ENCODE measurements at regions not wholly inside any gene's neighbourhood (a gene's known extent, or its start where the extent isn't known, plus 50 kb on each side); places are given as distances from the start of the nearest gene placed in this dataset.
"Not testable (repeated sequence)": the region's sequence is repeated elsewhere in the genome, so short reads cannot be mapped to it uniquely, and the experiment has no call there.

GRCh38 chr1:73475316-73475870, 722.6 kb downstream of the LRRIQ3 start:
- DNase-seq (ENCODE audit: low spot score), result no peak

DNA sequence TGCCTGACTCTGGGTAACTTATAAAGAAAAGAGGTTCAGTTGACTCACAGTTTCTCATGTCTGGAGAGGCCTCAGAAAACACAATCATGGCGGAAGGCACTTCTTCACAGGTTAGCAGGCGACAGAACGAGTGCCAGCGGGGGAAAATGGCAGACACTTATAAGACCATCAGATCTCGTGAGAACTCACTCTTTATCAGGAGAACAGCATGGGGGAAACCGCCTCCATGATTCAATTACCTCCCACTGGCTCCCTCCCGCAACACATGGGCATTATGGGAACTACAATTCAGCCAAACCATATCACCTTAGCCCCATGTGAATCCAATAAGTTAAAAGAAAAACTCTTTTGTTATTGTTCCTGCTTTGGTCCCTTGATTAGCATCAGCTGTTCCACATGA, 725.2 kb downstream of the LRRIQ3 start:
- no peak for DNase-seq (ENCODE audit: low spot score)

DNA sequence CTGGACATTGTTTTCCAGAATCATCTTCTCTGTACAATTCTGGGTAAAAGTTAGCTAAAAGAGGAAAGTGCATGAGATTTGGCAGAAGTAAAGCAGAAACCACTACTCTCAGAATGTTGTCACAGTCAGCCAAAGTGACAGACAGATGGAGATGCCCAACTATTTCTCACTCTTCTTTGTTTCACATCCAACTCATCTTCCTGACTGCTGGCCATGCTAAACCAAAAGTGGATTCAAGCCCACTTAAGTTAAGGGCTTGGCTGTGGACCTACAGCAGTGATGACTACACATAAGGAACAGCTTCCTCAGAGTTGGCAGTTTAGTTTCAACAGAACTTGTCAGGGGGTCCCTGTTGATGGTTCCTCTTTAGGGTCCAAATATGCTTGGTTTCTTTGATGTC, 730.2 kb downstream of the LRRIQ3 start:
- no peak for DNase-seq (ENCODE audit: low spot score)

GRCh38 chr1:73463873-73464272, 734.1 kb downstream of the LRRIQ3 start:
- DNase-seq (ENCODE audit: low spot score), result no peak

- DNase-seq (ENCODE audit: low spot score), result no peak
These were observed 745.5 kb downstream of the LRRIQ3 start for GRCh38 chr1:73452522-73452921.

DNA sequence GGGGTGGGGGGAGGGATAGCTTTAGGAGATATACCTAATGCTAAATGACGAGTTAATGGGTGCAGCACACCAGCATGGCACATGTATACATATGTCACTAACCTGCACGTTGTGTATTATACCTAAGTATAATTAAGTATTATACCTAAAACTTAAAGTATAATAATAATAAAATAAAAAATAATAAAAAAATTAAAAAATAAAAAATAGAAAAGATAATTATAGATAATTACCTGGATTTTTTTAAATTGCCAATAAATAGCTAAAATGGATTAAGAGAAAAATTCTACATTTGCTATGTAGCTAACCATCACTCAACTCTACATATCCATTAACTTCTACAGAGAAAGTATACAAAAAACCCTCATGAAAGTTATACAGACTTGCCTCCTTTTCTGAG, 747.3 kb downstream of the LRRIQ3 start:
- DNase-seq (ENCODE audit: low spot score), result not testable (repeated sequence)

DNA sequence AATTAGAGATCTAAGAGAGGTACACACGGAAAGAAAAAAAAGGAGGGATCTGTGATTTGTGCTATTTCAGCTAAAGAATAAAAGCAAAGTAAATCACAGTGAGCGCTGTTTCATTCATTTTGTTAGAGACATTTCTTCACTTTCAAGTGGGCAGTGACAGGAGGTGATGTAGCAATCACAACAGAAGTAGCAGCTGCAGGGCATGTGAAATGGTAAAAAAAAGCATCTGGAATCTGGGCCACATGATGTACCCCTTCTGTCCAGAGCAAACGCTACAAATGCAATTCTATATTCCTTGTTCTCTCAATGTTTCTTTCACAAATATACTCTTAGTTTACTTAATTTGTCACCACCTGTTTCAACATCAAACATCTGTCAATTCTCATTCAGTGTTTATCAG, 786.5 kb downstream of the LRRIQ3 start:
- DNase-seq (ENCODE audit: low spot score), result no peak

DNA sequence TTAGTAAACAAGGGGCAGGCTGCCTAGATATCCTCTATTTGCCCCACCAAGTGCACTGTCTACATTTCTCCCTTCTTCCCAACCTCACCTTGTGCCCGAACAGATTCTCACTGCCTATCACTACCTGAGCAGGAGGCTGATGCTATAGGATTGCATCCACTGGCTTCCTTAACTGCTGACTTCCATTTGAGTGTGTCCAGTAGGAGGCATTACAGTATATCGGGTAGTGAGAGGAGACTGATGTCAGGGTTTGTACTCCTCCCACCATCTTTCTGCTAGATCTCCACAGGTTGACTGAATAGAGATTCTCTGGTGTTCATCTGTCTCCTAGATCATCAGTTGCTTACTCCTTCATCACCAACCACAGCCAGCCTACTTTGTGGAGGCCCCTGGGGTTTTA, 796.3 kb downstream of the LRRIQ3 start:
- no peak for DNase-seq (ENCODE audit: low spot score)

DNA sequence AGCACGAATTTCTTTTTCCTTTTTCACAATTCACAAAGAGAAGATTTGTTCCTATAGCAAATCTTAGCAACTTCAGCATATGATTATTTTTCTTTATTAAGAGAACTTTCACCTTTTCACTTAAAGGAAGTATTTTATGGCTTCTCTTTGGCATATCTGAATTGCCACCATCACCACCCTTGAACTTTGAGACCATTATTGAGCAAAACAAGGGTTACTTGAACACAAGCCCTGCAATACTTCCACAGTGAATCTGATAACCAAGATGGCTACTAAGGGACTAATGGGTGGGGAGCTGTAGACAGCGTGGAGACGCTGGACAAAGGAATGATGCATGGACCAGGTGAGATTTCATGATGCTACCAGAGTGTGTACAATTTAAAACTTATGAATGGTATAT, 815.0 kb downstream of the LRRIQ3 start:
- no peak for DNase-seq (ENCODE audit: low spot score)

DNA sequence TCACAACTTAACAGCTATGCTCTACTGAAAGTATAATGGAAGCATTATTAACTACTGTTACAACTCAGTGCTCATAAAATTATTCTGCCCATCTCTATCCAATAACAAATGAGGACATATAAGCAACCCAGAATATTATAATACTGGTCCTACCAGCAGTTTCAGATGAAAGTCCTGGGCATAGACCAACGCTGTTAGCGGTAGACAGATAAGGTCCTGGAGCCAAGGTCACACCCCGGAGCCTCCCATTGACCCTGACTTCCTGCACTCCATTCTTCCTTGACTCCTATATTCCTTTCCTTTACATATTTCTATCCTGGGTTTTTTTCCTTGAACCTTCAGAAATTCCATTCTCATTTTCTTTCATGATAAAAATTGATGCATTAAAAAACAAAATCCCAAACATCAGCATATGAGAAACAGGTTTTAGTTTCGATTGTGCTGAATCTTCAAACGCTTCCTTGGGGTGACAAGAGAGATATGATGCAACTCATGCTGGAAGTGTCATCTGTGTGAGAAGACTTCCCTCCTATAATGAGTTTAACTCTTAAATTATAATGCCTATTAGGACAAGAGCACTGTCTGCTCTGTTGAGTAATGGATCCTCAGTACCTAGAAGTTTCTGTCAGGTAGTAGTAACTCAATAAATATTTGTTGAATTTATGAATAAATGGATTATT, 831.1 kb downstream of the LRRIQ3 start:
- no peak for DNase-seq (ENCODE audit: low spot score)

GRCh38 chr1:73359001-73359400, 839.0 kb downstream of the LRRIQ3 start:
- DNase-seq (ENCODE audit: low spot score), result no peak

GRCh38 chr1:73356485-73356884, 841.5 kb downstream of the LRRIQ3 start:
- DNase-seq (ENCODE audit: low spot score), result no peak

DNA sequence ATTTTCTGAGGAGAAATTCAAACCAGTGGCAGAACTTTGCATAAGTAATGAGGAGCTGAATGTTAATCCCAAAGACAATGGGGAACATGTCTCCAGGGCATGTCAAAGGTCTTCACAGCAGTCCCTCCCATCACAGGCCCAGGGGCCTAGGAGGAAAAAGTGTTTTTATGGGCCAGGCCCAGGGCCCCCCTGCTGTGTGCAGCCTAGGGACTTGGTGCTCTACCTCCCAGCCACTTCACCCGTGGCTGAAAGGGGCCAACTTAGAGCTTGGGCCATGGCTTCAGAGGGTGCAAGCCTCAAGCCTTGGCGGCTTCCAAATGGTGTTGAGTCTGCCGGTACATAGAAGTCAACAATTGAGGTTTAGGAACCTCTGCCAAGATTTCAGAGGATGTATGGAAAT, 854.0 kb downstream of the LRRIQ3 start:
- DNase-seq (ENCODE audit: low spot score), result no peak

GRCh38 chr1:73333847-73334503, 864.0 kb downstream of the LRRIQ3 start:
- DNase-seq (ENCODE audit: low spot score), result no peak

GRCh38 chr1:73331726-73332125, 866.2 kb downstream of the LRRIQ3 start:
- DNase-seq (ENCODE audit: low spot score), result no peak

DNA sequence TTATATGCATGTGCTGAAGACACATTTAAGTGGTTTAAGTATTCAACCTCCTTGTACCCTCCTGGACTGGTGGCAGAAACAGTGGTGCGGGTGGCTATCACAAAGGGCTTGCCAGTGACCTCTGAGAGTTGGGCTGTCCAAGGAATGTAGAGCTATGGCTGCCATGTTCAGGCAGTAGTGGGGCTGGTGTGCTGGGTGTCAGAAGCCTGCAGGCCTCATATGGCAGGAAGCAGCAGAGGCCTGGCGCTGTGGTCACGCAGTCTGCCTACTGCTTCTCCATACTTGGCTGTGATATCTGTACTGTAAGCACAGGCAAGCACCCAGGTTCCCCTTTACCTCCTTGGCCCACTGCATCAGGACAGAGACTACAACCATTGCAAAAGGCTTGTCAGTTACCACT, 870.0 kb downstream of the LRRIQ3 start:
- DNase-seq (ENCODE audit: low spot score), result no peak

DNA sequence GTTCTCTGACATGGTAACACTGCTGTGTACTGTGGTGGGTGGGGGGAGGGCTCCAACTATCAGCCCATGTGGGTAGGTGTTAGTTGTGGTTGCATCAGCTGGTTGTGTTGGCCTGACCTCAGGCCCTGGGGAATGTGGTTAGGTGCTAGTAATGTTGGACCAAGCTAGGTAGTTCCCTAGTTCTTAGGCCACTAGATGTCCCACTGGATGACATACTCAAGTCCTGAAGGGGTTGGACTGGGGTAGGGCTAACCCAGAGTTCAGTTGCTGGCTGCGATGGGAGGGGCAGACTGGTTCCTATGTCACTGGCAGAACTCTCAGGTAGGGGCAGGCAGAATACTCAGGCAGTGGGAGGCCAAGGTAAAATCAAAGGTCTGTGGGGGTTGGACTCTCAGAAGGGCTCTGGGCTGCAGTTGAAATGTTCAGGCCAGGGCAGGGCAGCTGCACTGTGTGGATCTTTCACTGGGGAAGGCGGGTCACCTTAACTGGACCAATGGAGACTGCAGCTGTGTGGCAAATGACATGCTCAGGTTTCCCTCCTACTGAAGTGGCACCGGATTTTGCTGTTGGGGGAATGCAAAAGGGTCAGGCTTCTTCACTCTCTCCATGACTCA, 870.7 kb downstream of the LRRIQ3 start:
- no peak for DNase-seq (ENCODE audit: low spot score)

DNA sequence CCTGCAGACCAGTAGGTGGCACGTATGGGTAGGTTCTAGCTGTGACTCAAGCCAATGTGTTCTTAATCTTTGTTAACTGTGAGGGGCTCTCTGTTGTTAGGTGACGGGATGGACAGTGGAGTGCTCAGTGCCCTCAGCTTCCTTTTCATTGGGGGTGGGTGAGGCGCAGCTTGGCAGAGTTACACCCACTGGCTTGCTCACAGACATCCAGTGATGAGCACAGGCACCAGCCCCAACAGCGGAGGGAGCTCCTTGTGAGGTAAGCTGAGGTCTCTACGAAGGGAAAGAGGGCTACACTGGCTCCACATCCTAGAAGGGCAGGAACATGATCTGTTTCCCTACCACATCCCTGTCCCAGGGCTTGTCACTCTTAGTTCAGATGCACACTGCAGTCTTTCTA, 871.3 kb downstream of the LRRIQ3 start:
- DNase-seq (ENCODE audit: low spot score), result no peak

DNA sequence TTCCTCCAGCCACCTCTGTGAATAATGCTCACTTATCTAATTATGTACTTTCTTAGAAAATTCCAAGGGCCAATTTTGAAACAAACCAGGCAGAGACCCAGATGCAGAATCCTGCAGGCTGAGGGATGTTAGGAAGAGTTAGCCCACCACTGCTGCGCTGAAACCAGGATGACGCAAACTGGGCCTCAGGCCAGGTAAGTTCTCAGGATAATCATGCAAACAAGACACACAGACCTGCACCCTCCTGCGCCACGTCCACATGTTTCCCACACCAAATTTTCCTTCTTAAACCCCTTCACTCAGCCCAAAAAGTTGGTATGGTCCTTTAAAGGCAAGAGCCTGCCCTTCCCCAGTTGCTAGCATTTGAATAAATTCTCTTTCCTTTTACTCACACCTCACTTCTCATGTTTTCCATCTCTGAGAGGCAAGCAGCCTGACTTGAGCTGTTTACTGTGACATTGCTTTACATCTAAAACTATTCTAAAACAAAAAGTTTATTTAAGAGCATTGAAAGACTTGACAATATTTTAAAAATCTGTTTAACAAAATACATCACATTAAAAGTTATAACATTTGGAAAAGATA, 887.1 kb downstream of the LRRIQ3 start:
- no peak for DNase-seq (ENCODE audit: low spot score)

DNA sequence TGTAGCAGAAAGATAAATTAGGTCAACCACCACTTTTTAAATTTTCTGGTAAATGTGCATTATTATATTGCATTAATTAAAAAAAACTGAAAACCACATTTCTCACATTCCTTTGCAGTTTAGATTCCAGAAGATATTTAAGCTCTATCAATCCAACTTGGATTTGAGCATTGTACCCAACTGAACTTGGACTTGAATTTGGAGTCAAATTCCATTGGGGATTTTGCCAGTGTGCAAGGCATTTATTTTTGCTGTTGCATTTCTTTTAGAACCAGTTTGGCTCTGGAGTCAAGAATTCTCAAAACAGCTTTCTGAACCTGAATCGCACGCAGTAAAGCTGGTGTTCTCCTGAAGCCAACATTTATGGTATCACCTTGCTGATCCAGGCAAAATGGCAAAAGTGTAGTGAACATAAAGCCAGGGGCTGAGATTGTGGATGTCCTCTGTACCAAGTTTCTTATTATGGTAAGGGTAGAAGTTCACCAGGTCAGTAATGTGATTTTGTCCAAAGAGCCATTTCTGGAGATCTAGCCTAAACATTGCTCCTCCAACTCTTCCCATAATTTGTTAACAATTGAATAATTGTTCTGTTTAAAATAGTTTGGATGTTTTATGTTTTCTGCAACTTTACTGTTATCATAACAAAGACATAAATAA, 890.9 kb downstream of the LRRIQ3 start:
- no peak for DNase-seq (ENCODE audit: low spot score)

DNA sequence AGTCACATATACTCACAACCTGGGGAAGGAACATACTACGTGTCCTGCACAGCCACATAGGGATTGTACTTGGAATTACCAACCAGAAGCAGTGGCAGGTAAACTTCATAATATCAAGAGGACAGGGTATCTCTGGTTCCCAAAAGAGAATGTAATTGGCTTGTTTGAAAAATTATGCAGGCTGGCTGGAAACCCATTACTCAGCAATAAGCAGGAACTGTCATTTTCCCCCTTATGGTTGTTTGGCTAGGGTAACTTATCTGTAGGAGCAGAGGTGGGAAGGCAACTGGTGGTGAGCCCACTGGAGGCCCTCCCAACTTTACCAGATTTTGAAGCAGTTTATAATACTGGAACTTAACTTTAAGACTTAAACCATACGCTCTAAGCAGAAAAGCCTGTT, 924.1 kb downstream of the LRRIQ3 start:
- DNase-seq (ENCODE audit: low spot score), result no peak

- DNase-seq (ENCODE audit: low spot score), result not testable (repeated sequence)
These were observed 952.8 kb downstream of the LRRIQ3 start for GRCh38 chr1:73245196-73245595.

Measured in hematopoietic multipotent progenitor cell treated with erythropoietin and hydrocortisone succinate and interleukin-3 and kit ligand, for 15 days (in vitro differentiated cells).